BJ (cell line): ENCODE measurements at regions not wholly inside any gene's neighbourhood (a gene's known extent, or its start where the extent isn't known, plus 50 kb on each side); places are given as distances from the start of the nearest gene placed in this dataset.

ENCODE experiments used
- CTCF ChIA-PET: fragments of 350-600 bp; formaldehyde crosslinking; extraction: SDS; loops from one replicate; lab custom pipeline; 2021; ENCODE audit warnings: antibody characterized with exemption, inconsistent platforms; lab: Yijun Ruan, JAX
- POLR2A ChIA-PET: fragments of 300-600 bp; sonication (Branson Sonifier 250); formaldehyde crosslinking; extraction: SDS; loops from one replicate; lab custom pipeline; 2021; ENCODE audit warnings: antibody characterized with exemption; lab: Charles Lee
- DNase-seq: peaks from one replicate; pipeline ENCODE4 v3.0.0-alpha.2; 2011; ENCODE audit warnings: low read depth
- H3K27me3 ChIP-seq: 2 replicates; pipeline ENCODE4 v1.6.0; 2011; ENCODE audit warnings: low read length; ENCODE audit not compliant: control insufficient read depth, insufficient read depth
- H3K36me3 ChIP-seq: 2 replicates; pipeline ENCODE4 v1.5.1; 2011; ENCODE audit warnings: low read length; ENCODE audit not compliant: control insufficient read depth, insufficient read depth
- H3K4me3 ChIP-seq: 2 replicates; pipeline ENCODE4 v1.5.1; 2011; ENCODE audit warnings: low read depth, mild to moderate bottlenecking, control low read depth, low read length
- CTCF ChIP-seq: IDR thresholded peaks from 2 replicates; pipeline ENCODE4 v1.5.1; 2011; ENCODE audit warnings: low read depth, mild to moderate bottlenecking, control low read depth, inconsistent platforms, low read length, moderate library complexity; ENCODE audit not compliant: insufficient read depth

- CTCF ChIA-PET: interaction anchor here (0.9 to 2.1 kb wide), 2 partner anchors 11 to 12 kb away, joined by 4 to 6 read pairs; no protein-coding TSS in a partner anchor
- H3K36me3 ChIP-seq: no peaks in the 10 kb centered on the region
- no peak for DNase-seq
- no peak for TF ChIP-seq CTCF
- POLR2A ChIA-PET: no interaction called here
- no peak overlapping the region for H3K4me3 ChIP-seq
- no peaks in the 10 kb centered on the region for H3K27me3 ChIP-seq
These were observed 838.2 kb upstream of the ADGRL2 start for GRCh38 chr1:80962564-80962963.

- Histone ChIP-seq H3K4me3 (no peak overlapping the region), H3K27me3 (no peaks in the 10 kb centered on the region), H3K36me3 (no peaks in the 10 kb centered on the region)
- no peak for DNase-seq
- ChIA-PET POLR2A (no interaction called here), CTCF (interaction anchor here (0.9 to 2.1 kb wide), 2 partner anchors 12 to 13 kb away, joined by 4 to 6 read pairs; no protein-coding TSS in a partner anchor)
- no peak for TF ChIP-seq CTCF
These were observed 839.1 kb upstream of the ADGRL2 start for GRCh38 chr1:80961464-80962190.

- Histone ChIP-seq H3K36me3 (no peaks in the 10 kb centered on the region), H3K4me3 (no peak overlapping the region), H3K27me3 (no peaks in the 10 kb centered on the region)
- ChIA-PET CTCF (no interaction called here), POLR2A (no interaction called here)
- no peak for TF ChIP-seq CTCF
- no peak for DNase-seq
These were observed 867.4 kb upstream of the ADGRL2 start for GRCh38 chr1:80933346-80933745.

GRCh38 chr1:80931178-80931577, 869.6 kb upstream of the ADGRL2 start:
- no peaks in the 10 kb centered on the region for H3K36me3 ChIP-seq
- H3K4me3 ChIP-seq: no peak overlapping the region
- TF ChIP-seq CTCF: no peak
- DNase-seq: no peak
- no peaks in the 10 kb centered on the region for H3K27me3 ChIP-seq
- POLR2A ChIA-PET: no interaction called here
- CTCF ChIA-PET: no interaction called here

GRCh38 chr1:80929868-80930508, 870.7 kb upstream of the ADGRL2 start:
- CTCF ChIA-PET: no interaction called here
- POLR2A ChIA-PET: no interaction called here
- TF ChIP-seq CTCF: no peak
- DNase-seq: no peak
- H3K27me3 ChIP-seq: no peaks in the 10 kb centered on the region
- no peaks in the 10 kb centered on the region for H3K36me3 ChIP-seq
- H3K4me3 ChIP-seq: no peak overlapping the region
